OCI-LY1 (cell line): ENCODE measurements at regions not wholly inside any gene's neighbourhood (a gene's known extent, or its start where the extent isn't known, plus 50 kb on each side); places are given as distances from the start of the nearest gene placed in this dataset.

Source experiments
- H2AFZ ChIP-seq: fragments of 200-600 bp; sonication (generic), shearing (Covaris generic); 2 replicates; pipeline ENCODE4 v1.6.0; 2014; ENCODE audit warnings: antibody characterized with exemption, mild to moderate bottlenecking, low read length
- H3F3A ChIP-seq: fragments of 200-600 bp; sonication (generic), shearing (Covaris generic); 2 replicates; pipeline ENCODE4 v1.6.0; 2014; ENCODE audit warnings: mild to moderate bottlenecking, antibody characterized with exemption, low read length, moderate library complexity; ENCODE audit not compliant: insufficient read depth
- H3K27ac ChIP-seq: fragments of 200-600 bp; sonication (generic); 2 replicates; pipeline ENCODE4 v1.5.1; 2014; ENCODE audit warnings: low read length, mixed run types, mild to moderate bottlenecking, low read depth; ENCODE audit not compliant: poor library complexity, severe bottlenecking
- H3K27me3 ChIP-seq: fragments of 200-600 bp; sonication (generic); 2 replicates; pipeline ENCODE4 v1.6.0; 2014; ENCODE audit warnings: antibody characterized with exemption, mild to moderate bottlenecking, low read length, moderate library complexity; ENCODE audit not compliant: insufficient read depth
- H3K36me3 ChIP-seq: fragments of 200-600 bp; sonication (generic); 2 replicates; pipeline ENCODE4 v1.6.1; 2014; ENCODE audit warnings: mild to moderate bottlenecking, antibody characterized with exemption, low read length, moderate library complexity, mixed read lengths; ENCODE audit not compliant: insufficient read depth
- H3K4me1 ChIP-seq: fragments of 200-600 bp; sonication (generic); 2 replicates; pipeline ENCODE4 v1.5.1; 2014; ENCODE audit warnings: mild to moderate bottlenecking, low read length, moderate library complexity; ENCODE audit not compliant: insufficient read depth, severe bottlenecking
- H3K4me2 ChIP-seq: fragments of 200-600 bp; sonication (generic), shearing (Covaris generic); 2 replicates; pipeline ENCODE4 v1.6.1; 2014; ENCODE audit warnings: low read length
- H3K4me3 ChIP-seq: fragments of 200-600 bp; sonication (generic); 2 replicates; pipeline ENCODE4 v1.5.1; 2014; ENCODE audit warnings: low read length, low read depth, mild to moderate bottlenecking, mixed read lengths; ENCODE audit not compliant: poor library complexity, severe bottlenecking
- H3K79me2 ChIP-seq: fragments of 200-600 bp; shearing (Covaris generic); 2 replicates; pipeline ENCODE4 v1.6.1; 2016; ENCODE audit warnings: mixed run types, low read length, mixed read lengths; ENCODE audit not compliant: insufficient read depth
- H3K9ac ChIP-seq: fragments of 200-600 bp; sonication (generic), shearing (Covaris generic); 2 replicates; pipeline ENCODE4 v1.6.1; 2014; ENCODE audit warnings: mild to moderate bottlenecking, low read length, mixed read lengths
- H3K9me2 ChIP-seq: fragments of 200-600 bp; sonication (generic), shearing (Covaris generic); 2 replicates; pipeline ENCODE4 v1.6.1; 2014; ENCODE audit warnings: low read depth, mild to moderate bottlenecking, low read length, mixed read lengths
- H3K9me3 ChIP-seq: fragments of 200-600 bp; shearing (Covaris generic); 2 replicates; pipeline ENCODE4 v1.6.1; 2014; ENCODE audit warnings: low read length, mixed read lengths
- H4K20me1 ChIP-seq: fragments of 200-600 bp; sonication (generic), shearing (Covaris generic); 2 replicates; pipeline ENCODE4 v1.6.0; 2016; ENCODE audit warnings: mild to moderate bottlenecking, low read length; ENCODE audit not compliant: insufficient read depth
- EZH2 ChIP-seq: fragments of 200-600 bp; sonication (generic), shearing (Covaris generic); IDR thresholded peaks from 2 replicates; pipeline ENCODE4 v1.8.0; 2017; ENCODE audit warnings: borderline replicate concordance, mixed run types, mild to moderate bottlenecking, antibody characterized with exemption, low read length, moderate library complexity, mixed read lengths
- TF ChIP-seq, protein P1 (sequence below): fragments of 200-600 bp; sonication (generic), shearing (Covaris generic); IDR thresholded peaks from 2 replicates; pipeline ENCODE4 v1.5.1; 2017; ENCODE audit warnings: mild to moderate bottlenecking, antibody characterized with exemption, low read length, moderate library complexity, mixed read lengths

- Histone ChIP-seq H3K9me3 (no peaks in the 10 kb centered on the region), H4K20me1 (no peaks in the 10 kb centered on the region), H3K27me3 (no peaks in the 10 kb centered on the region), H3K79me2 (no peaks in the 10 kb centered on the region), H3K27ac (no peak overlapping the region), H3F3A (no peaks in the 10 kb centered on the region), H3K4me1 (peaks cover 41% of the 10 kb centered on the region), H3K4me2 (no peak overlapping the region), H3K36me3 (no peaks in the 10 kb centered on the region), H3K9ac (no peak overlapping the region), H3K4me3 (no peak overlapping the region), H2AFZ (no peak overlapping the region), H3K9me2 (no peaks in the 10 kb centered on the region)
- TF ChIP-seq EZH2 = no peak
- TF ChIP-seq, protein P1, sequence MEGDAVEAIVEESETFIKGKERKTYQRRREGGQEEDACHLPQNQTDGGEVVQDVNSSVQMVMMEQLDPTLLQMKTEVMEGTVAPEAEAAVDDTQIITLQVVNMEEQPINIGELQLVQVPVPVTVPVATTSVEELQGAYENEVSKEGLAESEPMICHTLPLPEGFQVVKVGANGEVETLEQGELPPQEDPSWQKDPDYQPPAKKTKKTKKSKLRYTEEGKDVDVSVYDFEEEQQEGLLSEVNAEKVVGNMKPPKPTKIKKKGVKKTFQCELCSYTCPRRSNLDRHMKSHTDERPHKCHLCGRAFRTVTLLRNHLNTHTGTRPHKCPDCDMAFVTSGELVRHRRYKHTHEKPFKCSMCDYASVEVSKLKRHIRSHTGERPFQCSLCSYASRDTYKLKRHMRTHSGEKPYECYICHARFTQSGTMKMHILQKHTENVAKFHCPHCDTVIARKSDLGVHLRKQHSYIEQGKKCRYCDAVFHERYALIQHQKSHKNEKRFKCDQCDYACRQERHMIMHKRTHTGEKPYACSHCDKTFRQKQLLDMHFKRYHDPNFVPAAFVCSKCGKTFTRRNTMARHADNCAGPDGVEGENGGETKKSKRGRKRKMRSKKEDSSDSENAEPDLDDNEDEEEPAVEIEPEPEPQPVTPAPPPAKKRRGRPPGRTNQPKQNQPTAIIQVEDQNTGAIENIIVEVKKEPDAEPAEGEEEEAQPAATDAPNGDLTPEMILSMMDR = peak; percentile 37; the same call in 1 of the 2 replicates
Observed at GRCh38 chr7:20267482-20267881, 50.3 kb upstream of the MACC1 start.

GRCh38 chr7:20268824-20269223 is 51.6 kb upstream of the MACC1 start:
- Histone ChIP-seq H3K9me3 (no peaks in the 10 kb centered on the region), H3K79me2 (no peaks in the 10 kb centered on the region), H4K20me1 (no peaks in the 10 kb centered on the region), H3K36me3 (no peaks in the 10 kb centered on the region), H3K4me2 (no peak overlapping the region), H3K9me2 (no peaks in the 10 kb centered on the region), H3K4me3 (no peak overlapping the region), H2AFZ (no peak overlapping the region; the same call in 1 of the 2 replicates), H3K9ac (no peak overlapping the region), H3K4me1 (peaks cover 41% of the 10 kb centered on the region), H3F3A (no peaks in the 10 kb centered on the region), H3K27me3 (no peaks in the 10 kb centered on the region), H3K27ac (no peak overlapping the region)
- TF ChIP-seq, protein P1 = no peak
- TF ChIP-seq EZH2 = no peak

DNA sequence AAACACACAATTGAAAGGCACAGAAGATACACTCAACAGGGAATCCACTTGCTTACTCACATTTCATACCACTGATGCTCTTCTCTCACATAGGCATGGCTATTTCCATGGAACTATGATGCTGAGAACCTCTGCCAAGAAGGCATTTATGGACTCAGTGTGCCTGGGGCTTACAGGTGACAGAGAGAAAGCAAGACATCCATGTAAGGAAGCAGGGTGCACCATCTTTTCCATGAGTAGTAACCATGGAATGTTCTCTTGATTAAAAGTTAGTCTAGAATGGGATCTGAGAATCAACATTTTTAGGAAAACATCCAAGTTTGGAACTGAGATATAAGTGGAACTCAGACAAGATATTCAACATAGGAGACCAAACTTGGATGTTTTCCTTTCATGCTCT is 52.5 kb upstream of the MACC1 start:
- H3K36me3 ChIP-seq = no peaks in the 10 kb centered on the region
- H3K27me3 ChIP-seq = no peaks in the 10 kb centered on the region
- H3K9ac ChIP-seq = no peak overlapping the region

More for the DNA sequence above, 52.5 kb upstream of the MACC1 start:
- Histone ChIP-seq H3K9me3 (no peaks in the 10 kb centered on the region), H3K4me3 (no peak overlapping the region), H3K27ac (no peak overlapping the region), H3F3A (no peaks in the 10 kb centered on the region), H4K20me1 (no peaks in the 10 kb centered on the region), H3K4me1 (peaks cover 33% of the 10 kb centered on the region), H3K9me2 (no peaks in the 10 kb centered on the region), H2AFZ (no peak overlapping the region), H3K4me2 (no peak overlapping the region), H3K79me2 (no peaks in the 10 kb centered on the region)
- TF ChIP-seq, protein P1 = no peak
- no peak for TF ChIP-seq EZH2
